Activated CD4-positive, alpha-beta T cell treated with anti-CD3 and anti-CD28 coated beads, Interleukin-2, amount 50 U/mL, for 4 hours (primary cell): ENCODE measurements at regions not wholly inside any gene's neighbourhood (a gene's known extent, or its start where the extent isn't known, plus 50 kb on each side); places are given as distances from the start of the nearest gene placed in this dataset.
"Not testable (repeated sequence)": the region's sequence is repeated elsewhere in the genome, so short reads cannot be mapped to it uniquely, and the experiment has no call there.

Experiments used
- DNase-seq, 2 experiments: peaks; one replicate each; pipeline ENCODE4 v3.0.0-alpha.2; 2020

- no peak for DNase-seq
These were observed 270.1 kb downstream of the TCERG1L start for GRCh38 chr10:131041441-131041840.

GRCh38 chr10:131042015-131042414 lies 269.5 kb downstream of the TCERG1L start:
- DNase-seq, result not testable (repeated sequence)
